Adrenal gland (tissue), 9 donors: ENCODE measurements at regions not wholly inside any gene's neighbourhood (a gene's known extent, or its start where the extent isn't known, plus 50 kb on each side); places are given as distances from the start of the nearest gene placed in this dataset.

Experiments used
- DNase-seq, 7 donors: peaks; one replicate each; pipeline ENCODE4 v3.0.0-alpha.2; 2019 to 2020
- H3K27ac ChIP-seq, 5 donors: fragments of 200-600 bp; sonication (generic) in 4 of 5; 1 replicate in 3 of 5; 2 replicates in 2 of 5; pipeline versions ENCODE4 v1.5.1 to v1.8.0; 2016 to 2020; ENCODE audit warnings: mild to moderate bottlenecking in 1 of 5
- H3K27me3 ChIP-seq: fragments of 200-600 bp; 2 replicates; pipeline ENCODE4 v1.8.0; 2021
- H3K36me3 ChIP-seq, 2 donors: fragments of 200-600 bp; replicated peaks in 1 of 2; 1 replicate in 1 of 2; 2 replicates in 1 of 2; pipeline versions ENCODE4 v1.5.1 to v1.8.0; 2018 to 2022
- H3K4me1 ChIP-seq, 2 donors: fragments of 200-600 bp; replicated peaks in 1 of 2; 1 replicate in 1 of 2; 2 replicates in 1 of 2; pipeline versions ENCODE4 v1.5.1 to v1.8.0; 2018 to 2021
- H3K4me3 ChIP-seq, 4 donors: fragments of 200-600 bp; sonication (generic) in 3 of 4; one replicate each; pipeline ENCODE4 v1.5.1; 2016 to 2018
- H3K9me3 ChIP-seq, 3 donors: fragments of 200-600 bp; sonication (generic) in 1 of 3; replicated peaks in 1 of 3; 1 replicate in 2 of 3; 2 replicates in 1 of 3; pipeline versions ENCODE4 v1.5.1 to v1.8.0; 2016 to 2021
- POLR2A ChIP-seq, 2 donors: fragments of 450-650 bp; IDR thresholded peaks; one replicate each; pipeline ENCODE4 v1.6.1; 2017; ENCODE audit warnings: antibody characterized with exemption in 2 of 2, mild to moderate bottlenecking in 2 of 2, moderate library complexity in 1 of 2
- WGBS, 4 donors: extraction: QIAGEN DNeasy Blood & Tissue Kit in 2 of 4; methylation state at CpG; one replicate each; pipeline versions ENCODE4 v1.1.5 to v1.1.7; 2013 to 2017; 5-methylcytosine and 5-hydroxymethylcytosine counted together
- intact Hi-C, 2 donors: fragments of 100-400 bp; cut with DNase I; formaldehyde crosslinking; loops; one replicate each; pipeline versions ENCODE4 v1.14.1 to v1.15.0; 2022 to 2023
- TF ChIP-seq, protein P1 (sequence below), 6 experiments: fragments of 450-650 bp in 4 of 6; fragments of 200-600 bp in 2 of 6; sonication (generic) in 1 of 6; IDR thresholded peaks; 1 replicate in 5 of 6; 2 replicates in 1 of 6; pipeline versions ENCODE4 v1.5.1 to v1.8.0; 2016 to 2021; ENCODE audit warnings: antibody characterized with exemption in 6 of 6, mild to moderate bottlenecking in 2 of 6, moderate library complexity in 1 of 6
- donor health status: healthy with polysubstance abuse.
- donor health status: Bipolar disorder and iron deficiency.
- donor health status: DM: yes; HTN: yes; CAD: no.
- donor health status: DM: no; HTN: no; CAD: no.
- donor health status: DM: no; HTN: no; CAD: no.

DNA sequence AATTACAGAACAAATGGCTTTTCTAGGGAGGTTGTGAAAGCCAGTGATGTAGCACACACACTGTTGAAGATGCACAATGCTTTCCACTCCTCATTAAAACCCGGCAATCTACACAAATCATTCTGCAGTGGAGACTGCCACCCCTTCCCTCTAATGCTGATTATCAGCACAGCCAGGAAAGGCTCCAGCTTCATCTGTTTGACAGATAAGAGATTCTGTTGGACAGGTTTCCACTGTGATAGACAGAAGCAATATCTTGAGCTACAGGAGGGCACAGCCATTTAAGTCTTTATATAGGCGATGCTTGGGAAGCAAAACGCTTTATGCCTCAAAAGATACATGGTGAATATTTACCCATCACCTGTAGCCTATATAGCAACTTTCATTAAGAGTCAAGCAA lies 555.6 kb downstream of the GLRX3 start:
- Histone ChIP-seq H3K27ac (no peak overlapping the region), H3K27me3 (no peaks in the 10 kb centered on the region), H3K4me3 (no peak overlapping the region), H3K4me1 (no peaks in the 10 kb centered on the region), H3K36me3 (no peaks in the 10 kb centered on the region), H3K9me3 (no peaks in the 10 kb centered on the region)
- no peak for DNase-seq
- TF ChIP-seq, protein P1, sequence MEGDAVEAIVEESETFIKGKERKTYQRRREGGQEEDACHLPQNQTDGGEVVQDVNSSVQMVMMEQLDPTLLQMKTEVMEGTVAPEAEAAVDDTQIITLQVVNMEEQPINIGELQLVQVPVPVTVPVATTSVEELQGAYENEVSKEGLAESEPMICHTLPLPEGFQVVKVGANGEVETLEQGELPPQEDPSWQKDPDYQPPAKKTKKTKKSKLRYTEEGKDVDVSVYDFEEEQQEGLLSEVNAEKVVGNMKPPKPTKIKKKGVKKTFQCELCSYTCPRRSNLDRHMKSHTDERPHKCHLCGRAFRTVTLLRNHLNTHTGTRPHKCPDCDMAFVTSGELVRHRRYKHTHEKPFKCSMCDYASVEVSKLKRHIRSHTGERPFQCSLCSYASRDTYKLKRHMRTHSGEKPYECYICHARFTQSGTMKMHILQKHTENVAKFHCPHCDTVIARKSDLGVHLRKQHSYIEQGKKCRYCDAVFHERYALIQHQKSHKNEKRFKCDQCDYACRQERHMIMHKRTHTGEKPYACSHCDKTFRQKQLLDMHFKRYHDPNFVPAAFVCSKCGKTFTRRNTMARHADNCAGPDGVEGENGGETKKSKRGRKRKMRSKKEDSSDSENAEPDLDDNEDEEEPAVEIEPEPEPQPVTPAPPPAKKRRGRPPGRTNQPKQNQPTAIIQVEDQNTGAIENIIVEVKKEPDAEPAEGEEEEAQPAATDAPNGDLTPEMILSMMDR (IDR thresholded peaks at IDR 0.05): no peak
- no peak for TF ChIP-seq POLR2A (IDR thresholded peaks at IDR 0.05)
- 52 to 65% (median 62%) methylated on average over 3 of the region's 3 CpGs for WGBS, 4 donors
- intact Hi-C loops: no loop called here

- DNase-seq: no peak
- Histone ChIP-seq H3K27ac (no peak overlapping the region), H3K9me3 (no peaks in the 10 kb centered on the region), H3K36me3 (no peaks in the 10 kb centered on the region), H3K27me3 (no peaks in the 10 kb centered on the region), H3K4me1 (no peaks in the 10 kb centered on the region), H3K4me3 (no peak overlapping the region)
- TF ChIP-seq, protein P1 (IDR thresholded peaks at IDR 0.05): no peak
- no peak for TF ChIP-seq POLR2A (IDR thresholded peaks at IDR 0.05)
- WGBS, 4 donors: 89 to 100% (median 93%) methylated on average over 5 to 9 of the region's 9 CpGs
- intact Hi-C loops: no loop called here
Observed at GRCh38 chr10:130696870-130697269, 560.7 kb downstream of the GLRX3 start.

- 76 to 84% (median 80%) methylated on average over 5 to 7 of the region's 7 CpGs for WGBS, 4 donors
- DNase-seq: no peak
- Histone ChIP-seq H3K36me3 (no peaks in the 10 kb centered on the region), H3K27ac (no peak overlapping the region), H3K27me3 (no peaks in the 10 kb centered on the region), H3K4me1 (no peaks in the 10 kb centered on the region), H3K4me3 (no peak overlapping the region), H3K9me3 (no peaks in the 10 kb centered on the region)
- intact Hi-C loops: no loop called here
- no peak for TF ChIP-seq POLR2A (IDR thresholded peaks at IDR 0.05)
- TF ChIP-seq, protein P1 (IDR thresholded peaks at IDR 0.05): no peak
Observed at GRCh38 chr10:130707389-130707979, 571.3 kb downstream of the GLRX3 start.

GRCh38 chr10:130708465-130709070 lies 572.4 kb downstream of the GLRX3 start:
- H3K27ac ChIP-seq: no peak overlapping the region
- TF ChIP-seq POLR2A (IDR thresholded peaks at IDR 0.05): no peak
- TF ChIP-seq, protein P1 (IDR thresholded peaks at IDR 0.05): no peak
- no peaks in the 10 kb centered on the region for H3K9me3 ChIP-seq
- H3K4me3 ChIP-seq: no peak overlapping the region
- 87 to 91% (median 91%) methylated on average over 15 to 18 of the region's 18 CpGs for WGBS, 4 donors
- no peaks in the 10 kb centered on the region for H3K4me1 ChIP-seq
- no peaks in the 10 kb centered on the region for H3K36me3 ChIP-seq
- intact Hi-C loops: no loop called here
- H3K27me3 ChIP-seq: no peaks in the 10 kb centered on the region
- no peak for DNase-seq
